ENCODE measurements at regions not wholly inside any gene's neighbourhood (a gene's known extent, or its start where the extent isn't known, plus 50 kb on each side); places are given as distances from the start of the nearest gene placed in this dataset.

- no peak for DNase-seq
- no peak for TF ChIP-seq CTCF (conservative IDR thresholded peaks at IDR 0.05)
Observed at GRCh38 chr2:88842656-88843460, 151.4 kb downstream of the RPIA start.

More at GRCh38 chr2:88842656-88843460, 151.4 kb downstream of the RPIA start:
- Histone ChIP-seq H3K4ac (ENCODE audit: low read depth, low read length) (no peak overlapping the region), H3K27ac (ENCODE audit: insufficient read length, low read depth, low read length) (no peak overlapping the region), H2BK15ac (ENCODE audit: low read depth, low read length) (no peak overlapping the region), H3K79me2 (ENCODE audit: insufficient read depth, low read length) (no peaks in the 10 kb centered on the region), H2AK5ac (ENCODE audit: insufficient read length, low read length) (no peak overlapping the region), H4K5ac (ENCODE audit: insufficient read length, low read depth, low read length) (no peak overlapping the region), H2BK120ac (ENCODE audit: low read depth, low read length, poor library complexity, severe bottlenecking) (no peak overlapping the region), H2BK12ac (ENCODE audit: insufficient read length, low read depth, low read length) (no peak overlapping the region), H4K20me1 (ENCODE audit: control insufficient read depth, insufficient read depth, insufficient read length) (no peaks in the 10 kb centered on the region), H2BK5ac (ENCODE audit: insufficient read length, low read length) (no peak overlapping the region), H3K4me2 (ENCODE audit: insufficient read depth, insufficient read length, low read length) (no peak overlapping the region), H3K14ac (ENCODE audit: insufficient read depth, low read length) (no peak overlapping the region), H2BK20ac (ENCODE audit: low read depth, low read length, poor library complexity, severe bottlenecking) (no peak overlapping the region), H4K91ac (ENCODE audit: insufficient read length, low read depth, low read length) (no peak overlapping the region), H3K56ac (ENCODE audit: insufficient read length, low read depth, low read length) (no peak overlapping the region), H3K9me3 (ENCODE audit: control insufficient read depth, low read depth, low read length) (peaks cover 18% of the 10 kb centered on the region), H4K8ac (replicated peaks; ENCODE audit: insufficient read length, low read depth, low read length) (no peak overlapping the region), H3K4me1 (ENCODE audit: insufficient read depth, low read length) (no peaks in the 10 kb centered on the region), H3K79me1 (ENCODE audit: insufficient read depth, low read depth, low read length, poor library complexity, severe bottlenecking) (no peaks in the 10 kb centered on the region), H3K18ac (ENCODE audit: insufficient read length, low read depth, low read length) (no peak overlapping the region), H3T11ph (ENCODE audit: low read length) (no peak overlapping the region), H3K27me3 (ENCODE audit: insufficient read depth, low read length) (no peaks in the 10 kb centered on the region), H2AFZ (ENCODE audit: low read length) (no peak overlapping the region), H3K23ac (ENCODE audit: insufficient read length, low read depth, low read length) (no peak overlapping the region), H3K23me2 (ENCODE audit: insufficient read length, low read depth, low read length, poor library complexity, severe bottlenecking) (no peaks in the 10 kb centered on the region), H3K9ac (ENCODE audit: extremely low read depth, insufficient read length, low read length) (no peak overlapping the region)
- Mint-ChIP-seq H3K27me3 (ENCODE audit: low read depth) (peaks cover 4% of the 10 kb centered on the region), H3K9me3 (peaks cover 74 to 98% of the 10 kb centered on the region in 2 experiments), H3K36me3 (ENCODE audit: insufficient read depth in 1 of 3, low read depth in 3 of 3) (peaks cover 0 to 22% (median 0%) of the 10 kb centered on the region in 3 experiments; a peak in 4 of 7 replicates), H3K4me1 (no peaks in the 10 kb centered on the region), H3K4me3 (no peak overlapping the region), H3K27ac (no peak overlapping the region; a peak in 1 of 7 replicates)
- WGBS (ENCODE audit: extremely low coverage, insufficient read length, low lambda C conversion rate): no CpG with 5 or more reads among the region's 1 CpG
